ENCODE measurements at regions not wholly inside any gene's neighbourhood (a gene's known extent, or its start where the extent isn't known, plus 50 kb on each side); places are given as distances from the start of the nearest gene placed in this dataset.

DNA sequence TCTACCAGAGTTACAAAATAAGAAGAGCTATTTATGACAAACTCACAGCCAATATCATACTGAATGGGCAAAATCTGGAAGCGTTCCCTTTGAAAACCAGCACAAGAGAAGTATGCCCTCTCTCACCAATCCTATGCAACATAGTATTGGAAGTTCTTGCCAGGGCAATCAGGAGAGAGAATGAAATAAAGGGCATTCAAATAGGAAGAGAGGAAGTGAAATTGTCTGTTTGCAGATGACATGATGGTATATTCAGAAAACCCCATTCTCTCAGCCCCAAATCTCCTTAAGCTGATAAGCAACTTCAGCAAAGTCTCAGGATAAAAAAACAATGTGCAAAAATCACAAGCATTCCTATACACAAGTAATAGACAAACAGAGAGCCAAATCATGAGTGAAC, 1169.5 kb downstream of the AMY1C start:
- no peak for TF ChIP-seq FOS (IDR thresholded peaks at IDR 0.05; ENCODE audit: borderline replicate concordance, insufficient read depth, low read length)
- TF ChIP-seq JUN (IDR thresholded peaks at IDR 0.05; ENCODE audit: borderline replicate concordance, insufficient read depth, insufficient read length, low read depth) = no peak
- TF ChIP-seq EZH2 (IDR thresholded peaks at IDR 0.05; ENCODE audit: borderline replicate concordance, low read depth, low read length, severe bottlenecking) = no peak
- TF ChIP-seq POLR2A (IDR thresholded peaks at IDR 0.05; ENCODE audit: low read depth, low read length) = no peak
- TF ChIP-seq POLR2AphosphoS5 (IDR thresholded peaks at IDR 0.05; ENCODE audit: insufficient read depth, low read depth, low read length) = no peak
- TF ChIP-seq MYC (IDR thresholded peaks at IDR 0.05; ENCODE audit: low read depth, low read length) = no peak
- TF ChIP-seq GATA2 (IDR thresholded peaks at IDR 0.05; ENCODE audit: insufficient read depth, insufficient read length, low read depth, low read length) = no peak
- TF ChIP-seq, protein P1, sequence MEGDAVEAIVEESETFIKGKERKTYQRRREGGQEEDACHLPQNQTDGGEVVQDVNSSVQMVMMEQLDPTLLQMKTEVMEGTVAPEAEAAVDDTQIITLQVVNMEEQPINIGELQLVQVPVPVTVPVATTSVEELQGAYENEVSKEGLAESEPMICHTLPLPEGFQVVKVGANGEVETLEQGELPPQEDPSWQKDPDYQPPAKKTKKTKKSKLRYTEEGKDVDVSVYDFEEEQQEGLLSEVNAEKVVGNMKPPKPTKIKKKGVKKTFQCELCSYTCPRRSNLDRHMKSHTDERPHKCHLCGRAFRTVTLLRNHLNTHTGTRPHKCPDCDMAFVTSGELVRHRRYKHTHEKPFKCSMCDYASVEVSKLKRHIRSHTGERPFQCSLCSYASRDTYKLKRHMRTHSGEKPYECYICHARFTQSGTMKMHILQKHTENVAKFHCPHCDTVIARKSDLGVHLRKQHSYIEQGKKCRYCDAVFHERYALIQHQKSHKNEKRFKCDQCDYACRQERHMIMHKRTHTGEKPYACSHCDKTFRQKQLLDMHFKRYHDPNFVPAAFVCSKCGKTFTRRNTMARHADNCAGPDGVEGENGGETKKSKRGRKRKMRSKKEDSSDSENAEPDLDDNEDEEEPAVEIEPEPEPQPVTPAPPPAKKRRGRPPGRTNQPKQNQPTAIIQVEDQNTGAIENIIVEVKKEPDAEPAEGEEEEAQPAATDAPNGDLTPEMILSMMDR (IDR thresholded peaks at IDR 0.05; ENCODE audit: extremely low read depth in 1 of 2, insufficient read depth in 1 of 2, low read depth in 1 of 2, low read length in 2 of 2) = no peak
- no peak for TF ChIP-seq MAX (IDR thresholded peaks at IDR 0.05; ENCODE audit: insufficient read depth, insufficient read length)
- no peak for DNase-seq (ENCODE audit: low read depth, low spot score)
- H3K27ac ChIP-seq (ENCODE audit: insufficient read depth, low read depth, low read length) = no peak overlapping the region
- no peaks in the 10 kb centered on the region for H3K9me1 ChIP-seq (replicated peaks; ENCODE audit: control insufficient read depth, extremely low read depth, insufficient read depth, low read length)
- POLR2A ChIA-PET = no interaction called here
- no peak overlapping the region for H3K4me3 ChIP-seq (replicated peaks in 1 of 3; ENCODE audit: insufficient read depth in 1 of 3, low read depth in 1 of 3, low read length in 3 of 3)
- no peak overlapping the region for H3K4me2 ChIP-seq (ENCODE audit: insufficient read depth, low read length)
- H3K27me3 ChIP-seq (ENCODE audit: control insufficient read depth in 2 of 2, insufficient read depth in 2 of 2, low read length in 2 of 2) = no peaks in the 10 kb centered on the region
- H3K79me2 ChIP-seq (ENCODE audit: control insufficient read depth, insufficient read depth, low read length) = no peaks in the 10 kb centered on the region
- FAIRE-seq = no peak
- CTCF ChIA-PET = no interaction called here
- no peak overlapping the region for H2AFZ ChIP-seq (ENCODE audit: low read depth, low read length)
- no peaks in the 10 kb centered on the region for H3K9me3 ChIP-seq (replicated peaks; ENCODE audit: control insufficient read depth, insufficient read depth, low read length)
- BruUV-seq (replicated peaks) = no TSS peak
- H4K20me1 ChIP-seq (replicated peaks; ENCODE audit: control insufficient read depth, extremely low read depth, insufficient read depth, low read length) = no peaks in the 10 kb centered on the region
- no peaks in the 10 kb centered on the region for H3K36me3 ChIP-seq (ENCODE audit: control insufficient read depth in 2 of 2, extremely low read depth in 1 of 2, insufficient read depth in 2 of 2, low read length in 2 of 2)
- dilution Hi-C loops (cut with MboI; ENCODE audit: extremely low pct_ligation_motif_present, low sequenced_read_pairs) = no loop called here
- H3K9ac ChIP-seq (replicated peaks; ENCODE audit: extremely low read depth, insufficient read depth, low read length) = no peak overlapping the region
- intact Hi-C loops (cut with micrococcal nuclease) = no loop called here
- H3K4me1 ChIP-seq (ENCODE audit: control insufficient read depth, extremely low read depth, insufficient read depth, low read length) = no peaks in the 10 kb centered on the region

Data from endothelial cell of umbilical vein (primary cell).